ENCODE measurements at regions not wholly inside any gene's neighbourhood (a gene's known extent, or its start where the extent isn't known, plus 50 kb on each side); places are given as distances from the start of the nearest gene placed in this dataset.

- TF ChIP-seq CTCF (IDR thresholded peaks at IDR 0.05) (no peak), POLR2A (IDR thresholded peaks at IDR 0.05) (no peak), POLR2AphosphoS5 (IDR thresholded peaks at IDR 0.05) (no peak)
Observed at GRCh38 chr6:48429021-48429420, 318.0 kb upstream of the PTCHD4 start.

Data from prostate gland (tissue), 2 donors.